ENCODE measurements at regions not wholly inside any gene's neighbourhood (a gene's known extent, or its start where the extent isn't known, plus 50 kb on each side); places are given as distances from the start of the nearest gene placed in this dataset.
A peak's percentile ranks its signal among the peaks of the same experiment; 100 is the strongest.
"Not testable (repeated sequence)": the region's sequence is repeated elsewhere in the genome, so short reads cannot be mapped to it uniquely, and the experiment has no call there.

GRCh38 chr18:57953883-57954282, 90.1 kb upstream of the NEDD4L start:
- DNase-seq: no peak

GRCh38 chr18:57951999-57952774, 91.8 kb upstream of the NEDD4L start:
- no peak for DNase-seq

- DNase-seq: no peak
Observed at GRCh38 chr18:57951117-57951796, 92.8 kb upstream of the NEDD4L start.

- no peak for DNase-seq
Observed at GRCh38 chr18:57950542-57950941, 93.5 kb upstream of the NEDD4L start.

- DNase-seq: not testable (repeated sequence)
Observed at GRCh38 chr18:57949335-57949734, 94.7 kb upstream of the NEDD4L start.

GRCh38 chr18:57947117-57947516, 96.9 kb upstream of the NEDD4L start:
- DNase-seq: no peak

GRCh38 chr18:57943723-57944122, 100.3 kb upstream of the NEDD4L start:
- DNase-seq: no peak

- DNase-seq: no peak
Observed at GRCh38 chr18:57942493-57942892, 101.5 kb upstream of the NEDD4L start.

- DNase-seq: no peak
Observed at GRCh38 chr18:57941841-57942489, 102.1 kb upstream of the NEDD4L start.

GRCh38 chr18:57940166-57940660, 103.8 kb upstream of the NEDD4L start:
- DNase-seq: no peak

- DNase-seq: not testable (repeated sequence)
Observed at GRCh38 chr18:57934375-57934774, 109.7 kb upstream of the NEDD4L start.

GRCh38 chr18:57931038-57931437, 113.0 kb upstream of the NEDD4L start:
- DNase-seq: peak; percentile 6

- DNase-seq: peak; percentile 15
Observed at GRCh38 chr18:57930476-57930875, 113.5 kb upstream of the NEDD4L start.

- no peak for DNase-seq
Observed at GRCh38 chr18:57929922-57930321, 114.1 kb upstream of the NEDD4L start.

GRCh38 chr18:57928466-57928865, 115.6 kb upstream of the NEDD4L start:
- DNase-seq: no peak

GRCh38 chr18:57927511-57927910, 116.5 kb upstream of the NEDD4L start:
- no peak for DNase-seq

GRCh38 chr18:57925706-57926105, 118.3 kb upstream of the NEDD4L start:
- no peak for DNase-seq

GRCh38 chr18:57923611-57924010, 120.4 kb upstream of the NEDD4L start:
- DNase-seq: no peak

- DNase-seq: no peak
Observed at GRCh38 chr18:57922885-57923284, 119.8 kb upstream of the ATP8B1 start.

GRCh38 chr18:57921708-57922107, 118.6 kb upstream of the ATP8B1 start:
- DNase-seq: no peak

- DNase-seq: no peak
Observed at GRCh38 chr18:57920036-57920435, 116.9 kb upstream of the ATP8B1 start.

- no peak for DNase-seq
Observed at GRCh38 chr18:57918601-57919000, 115.5 kb upstream of the ATP8B1 start.

- no peak for DNase-seq
Observed at GRCh38 chr18:57916684-57917083, 113.6 kb upstream of the ATP8B1 start.

Measured in DMS153 (cell line).